Prostate gland (tissue), 2 donors: ENCODE measurements at regions not wholly inside any gene's neighbourhood (a gene's known extent, or its start where the extent isn't known, plus 50 kb on each side); places are given as distances from the start of the nearest gene placed in this dataset.
"Not testable (repeated sequence)": the region's sequence is repeated elsewhere in the genome, so short reads cannot be mapped to it uniquely, and the experiment has no call there.

Experiments used
- POLR2A ChIP-seq: fragments of 450-650 bp; IDR thresholded peaks from one replicate; pipeline ENCODE4 v1.6.1; 2016; ENCODE audit warnings: antibody characterized with exemption, mild to moderate bottlenecking
- POLR2AphosphoS5 ChIP-seq: sonication (generic); formaldehyde crosslinking; IDR thresholded peaks from one replicate; pipeline ENCODE4 v1.6.1; 2017; ENCODE audit warnings: antibody characterized with exemption
- TF ChIP-seq, protein P1 (sequence below), 4 experiments: fragments of 200-600 bp in 2 of 4; fragments of 450-650 bp in 2 of 4; sonication (generic) in 2 of 4; IDR thresholded peaks; 1 replicate in 3 of 4; 2 replicates in 1 of 4; pipeline ENCODE4 v1.5.1; 2016 to 2019; ENCODE audit warnings: antibody characterized with exemption in 4 of 4, mild to moderate bottlenecking in 2 of 4, moderate library complexity in 2 of 4

DNA sequence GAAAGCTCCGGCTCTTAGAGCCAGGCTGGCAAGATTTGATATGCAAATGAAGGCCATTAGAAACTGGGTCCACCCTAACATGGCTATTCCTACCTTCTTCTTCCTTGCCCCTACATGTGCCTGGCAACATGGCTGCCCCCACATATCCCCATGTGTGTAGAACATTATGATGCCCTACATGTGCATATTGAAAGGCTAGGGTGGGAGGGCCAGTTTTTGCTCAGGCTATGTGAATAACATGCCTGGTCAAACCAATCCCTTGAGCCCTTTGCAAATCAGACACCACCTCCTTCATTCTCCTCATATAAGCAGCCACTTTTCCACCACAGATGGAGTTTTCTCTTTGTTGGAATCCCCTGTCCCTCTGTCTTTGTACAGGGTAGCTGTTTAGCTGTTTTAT is 303.4 kb downstream of the RPIA start:
- TF ChIP-seq, protein P1, sequence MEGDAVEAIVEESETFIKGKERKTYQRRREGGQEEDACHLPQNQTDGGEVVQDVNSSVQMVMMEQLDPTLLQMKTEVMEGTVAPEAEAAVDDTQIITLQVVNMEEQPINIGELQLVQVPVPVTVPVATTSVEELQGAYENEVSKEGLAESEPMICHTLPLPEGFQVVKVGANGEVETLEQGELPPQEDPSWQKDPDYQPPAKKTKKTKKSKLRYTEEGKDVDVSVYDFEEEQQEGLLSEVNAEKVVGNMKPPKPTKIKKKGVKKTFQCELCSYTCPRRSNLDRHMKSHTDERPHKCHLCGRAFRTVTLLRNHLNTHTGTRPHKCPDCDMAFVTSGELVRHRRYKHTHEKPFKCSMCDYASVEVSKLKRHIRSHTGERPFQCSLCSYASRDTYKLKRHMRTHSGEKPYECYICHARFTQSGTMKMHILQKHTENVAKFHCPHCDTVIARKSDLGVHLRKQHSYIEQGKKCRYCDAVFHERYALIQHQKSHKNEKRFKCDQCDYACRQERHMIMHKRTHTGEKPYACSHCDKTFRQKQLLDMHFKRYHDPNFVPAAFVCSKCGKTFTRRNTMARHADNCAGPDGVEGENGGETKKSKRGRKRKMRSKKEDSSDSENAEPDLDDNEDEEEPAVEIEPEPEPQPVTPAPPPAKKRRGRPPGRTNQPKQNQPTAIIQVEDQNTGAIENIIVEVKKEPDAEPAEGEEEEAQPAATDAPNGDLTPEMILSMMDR (IDR thresholded peaks at IDR 0.05) = not testable (repeated sequence)
- not testable (repeated sequence) for TF ChIP-seq POLR2AphosphoS5, POLR2A
